ENCODE measurements at regions not wholly inside any gene's neighbourhood (a gene's known extent, or its start where the extent isn't known, plus 50 kb on each side); places are given as distances from the start of the nearest gene placed in this dataset.
A peak's percentile ranks its signal among the peaks of the same experiment; 100 is the strongest.
"Not testable (repeated sequence)": the region's sequence is repeated elsewhere in the genome, so short reads cannot be mapped to it uniquely, and the experiment has no call there.

- ATAC-seq (ENCODE audit: low read depth), result no peak
- no peak for DNase-seq (ENCODE audit: low spot score in 2 of 2)
- Mint-ChIP-seq H3K27me3 (peaks cover 3% of the 10 kb centered on the region), H3K27ac (no peak overlapping the region), H3K9me3 (no peaks in the 10 kb centered on the region), H3K36me3 (no peaks in the 10 kb centered on the region), H3K4me3 (no peak overlapping the region), H3K4me1 (no peaks in the 10 kb centered on the region)
These were observed 255.2 kb downstream of the C11orf87 start for GRCh38 chr11:109677231-109677630.

- H3K4me3 Mint-ChIP-seq, result no peak overlapping the region
- no peaks in the 10 kb centered on the region for H3K9me3 Mint-ChIP-seq
- ATAC-seq (ENCODE audit: low read depth), result no peak
- DNase-seq (ENCODE audit: low spot score in 2 of 2), result no peak
- H3K27me3 Mint-ChIP-seq, result peaks cover 3% of the 10 kb centered on the region
- no peaks in the 10 kb centered on the region for H3K36me3 Mint-ChIP-seq
- H3K27ac Mint-ChIP-seq, result no peak overlapping the region
- no peaks in the 10 kb centered on the region for H3K4me1 Mint-ChIP-seq
These were observed 255.9 kb downstream of the C11orf87 start for GRCh38 chr11:109677876-109678275.

GRCh38 chr11:109680127-109680526, 258.1 kb downstream of the C11orf87 start:
- no peaks in the 10 kb centered on the region for H3K9me3 Mint-ChIP-seq
- no peak overlapping the region for H3K27ac Mint-ChIP-seq
- DNase-seq (ENCODE audit: low spot score in 2 of 2), result no peak
- no peaks in the 10 kb centered on the region for H3K4me1 Mint-ChIP-seq
- H3K4me3 Mint-ChIP-seq, result no peak overlapping the region
- no peaks in the 10 kb centered on the region for H3K27me3 Mint-ChIP-seq
- no peaks in the 10 kb centered on the region for H3K36me3 Mint-ChIP-seq
- ATAC-seq (ENCODE audit: low read depth), result no peak

GRCh38 chr11:109682788-109683187, 260.8 kb downstream of the C11orf87 start:
- H3K4me3 Mint-ChIP-seq; H3K4me1 Mint-ChIP-seq; DNase-seq (ENCODE audit: low spot score in 2 of 2); H3K27me3 Mint-ChIP-seq; H3K27ac Mint-ChIP-seq; H3K9me3 Mint-ChIP-seq; H3K36me3 Mint-ChIP-seq; ATAC-seq (ENCODE audit: low read depth): not testable (repeated sequence)

GRCh38 chr11:109695696-109696095, 273.7 kb downstream of the C11orf87 start:
- ATAC-seq (ENCODE audit: low read depth), result no peak
- no peak overlapping the region for H3K27ac Mint-ChIP-seq
- no peak overlapping the region for H3K4me3 Mint-ChIP-seq
- no peaks in the 10 kb centered on the region for H3K36me3 Mint-ChIP-seq
- peaks cover 2% of the 10 kb centered on the region for H3K27me3 Mint-ChIP-seq
- DNase-seq (ENCODE audit: low spot score in 2 of 2), result no peak
- no peaks in the 10 kb centered on the region for H3K4me1 Mint-ChIP-seq
- H3K9me3 Mint-ChIP-seq, result peaks cover 9% of the 10 kb centered on the region

- H3K36me3 Mint-ChIP-seq, result no peaks in the 10 kb centered on the region
- no peak for ATAC-seq (ENCODE audit: low read depth)
- no peak overlapping the region for H3K4me3 Mint-ChIP-seq
- no peaks in the 10 kb centered on the region for H3K4me1 Mint-ChIP-seq
- peaks cover 9% of the 10 kb centered on the region for H3K9me3 Mint-ChIP-seq
- no peak overlapping the region for H3K27ac Mint-ChIP-seq
- no peak for DNase-seq (ENCODE audit: low spot score in 2 of 2)
- peaks cover 2% of the 10 kb centered on the region for H3K27me3 Mint-ChIP-seq
These were observed 274.4 kb downstream of the C11orf87 start for GRCh38 chr11:109696191-109696897.

GRCh38 chr11:109697140-109697843, 275.3 kb downstream of the C11orf87 start:
- H3K9me3 Mint-ChIP-seq, result peaks cover 9% of the 10 kb centered on the region
- no peaks in the 10 kb centered on the region for H3K4me1 Mint-ChIP-seq
- H3K27ac Mint-ChIP-seq, result no peak overlapping the region
- DNase-seq (ENCODE audit: low spot score in 2 of 2) (peak in 1 of 2 donors; percentile 1), ATAC-seq (ENCODE audit: low read depth) (no peak)
- H3K27me3 Mint-ChIP-seq, result peaks cover 2% of the 10 kb centered on the region
- no peaks in the 10 kb centered on the region for H3K36me3 Mint-ChIP-seq
- no peak overlapping the region for H3K4me3 Mint-ChIP-seq

GRCh38 chr11:109698237-109698636, 276.2 kb downstream of the C11orf87 start:
- Mint-ChIP-seq H3K27ac (no peak overlapping the region), H3K27me3 (peaks cover 2% of the 10 kb centered on the region), H3K4me1 (no peaks in the 10 kb centered on the region), H3K9me3 (peaks cover 9% of the 10 kb centered on the region), H3K36me3 (no peaks in the 10 kb centered on the region), H3K4me3 (no peak overlapping the region)
- ATAC-seq (ENCODE audit: low read depth) (no peak), DNase-seq (ENCODE audit: low spot score in 2 of 2) (no peak)

GRCh38 chr11:109704432-109704831, 282.4 kb downstream of the C11orf87 start:
- no peak overlapping the region for H3K4me3 Mint-ChIP-seq
- DNase-seq (ENCODE audit: low spot score in 2 of 2) (no peak), ATAC-seq (ENCODE audit: low read depth) (no peak)
- no peaks in the 10 kb centered on the region for H3K9me3 Mint-ChIP-seq
- H3K27me3 Mint-ChIP-seq, result peaks cover 2% of the 10 kb centered on the region
- H3K4me1 Mint-ChIP-seq, result no peaks in the 10 kb centered on the region
- H3K27ac Mint-ChIP-seq, result no peak overlapping the region
- no peaks in the 10 kb centered on the region for H3K36me3 Mint-ChIP-seq

GRCh38 chr11:109706945-109707344, 285.0 kb downstream of the C11orf87 start:
- no peak overlapping the region for H3K27ac Mint-ChIP-seq
- no peaks in the 10 kb centered on the region for H3K4me1 Mint-ChIP-seq
- H3K27me3 Mint-ChIP-seq, result peaks cover 2% of the 10 kb centered on the region
- H3K9me3 Mint-ChIP-seq, result no peaks in the 10 kb centered on the region
- DNase-seq (ENCODE audit: low spot score in 2 of 2) (no peak), ATAC-seq (ENCODE audit: low read depth) (no peak)
- H3K4me3 Mint-ChIP-seq, result no peak overlapping the region
- no peaks in the 10 kb centered on the region for H3K36me3 Mint-ChIP-seq

GRCh38 chr11:109707411-109707810, 285.4 kb downstream of the C11orf87 start:
- H3K9me3 Mint-ChIP-seq, result no peaks in the 10 kb centered on the region
- no peak overlapping the region for H3K27ac Mint-ChIP-seq
- no peaks in the 10 kb centered on the region for H3K36me3 Mint-ChIP-seq
- no peaks in the 10 kb centered on the region for H3K4me1 Mint-ChIP-seq
- ATAC-seq (ENCODE audit: low read depth), result no peak
- DNase-seq (ENCODE audit: low spot score in 2 of 2), result no peak
- H3K27me3 Mint-ChIP-seq, result peaks cover 2% of the 10 kb centered on the region
- no peak overlapping the region for H3K4me3 Mint-ChIP-seq

- no peak overlapping the region for H3K27ac Mint-ChIP-seq
- H3K4me1 Mint-ChIP-seq, result no peaks in the 10 kb centered on the region
- DNase-seq (ENCODE audit: low spot score in 2 of 2) (no peak), ATAC-seq (ENCODE audit: low read depth) (no peak)
- H3K27me3 Mint-ChIP-seq, result peaks cover 2% of the 10 kb centered on the region
- peaks cover 1% of the 10 kb centered on the region for H3K9me3 Mint-ChIP-seq
- H3K4me3 Mint-ChIP-seq, result no peak overlapping the region
- H3K36me3 Mint-ChIP-seq, result no peaks in the 10 kb centered on the region
These were observed 286.2 kb downstream of the C11orf87 start for GRCh38 chr11:109708184-109708583.

GRCh38 chr11:109714444-109714843, 292.5 kb downstream of the C11orf87 start:
- not testable (repeated sequence) for H3K4me3 Mint-ChIP-seq; H3K27me3 Mint-ChIP-seq; H3K9me3 Mint-ChIP-seq; DNase-seq (ENCODE audit: low spot score in 2 of 2); H3K4me1 Mint-ChIP-seq; ATAC-seq (ENCODE audit: low read depth); H3K36me3 Mint-ChIP-seq; H3K27ac Mint-ChIP-seq

GRCh38 chr11:109715424-109715823, 293.4 kb downstream of the C11orf87 start:
- not testable (repeated sequence) for H3K4me3 Mint-ChIP-seq; DNase-seq (ENCODE audit: low spot score in 2 of 2); H3K27me3 Mint-ChIP-seq; H3K36me3 Mint-ChIP-seq; H3K9me3 Mint-ChIP-seq; H3K27ac Mint-ChIP-seq; ATAC-seq (ENCODE audit: low read depth); H3K4me1 Mint-ChIP-seq

- no peaks in the 10 kb centered on the region for H3K4me1 Mint-ChIP-seq
- H3K27me3 Mint-ChIP-seq, result no peaks in the 10 kb centered on the region
- no peak overlapping the region for H3K27ac Mint-ChIP-seq
- no peak overlapping the region for H3K4me3 Mint-ChIP-seq
- no peaks in the 10 kb centered on the region for H3K36me3 Mint-ChIP-seq
- no peak for ATAC-seq (ENCODE audit: low read depth)
- peaks cover 2% of the 10 kb centered on the region for H3K9me3 Mint-ChIP-seq
- DNase-seq (ENCODE audit: low spot score in 2 of 2), result no peak
These were observed 304.1 kb downstream of the C11orf87 start for GRCh38 chr11:109726061-109726460.

All from memory B cell (primary cell).